HEK293 (cell line): ENCODE measurements at regions not wholly inside any gene's neighbourhood (a gene's known extent, or its start where the extent isn't known, plus 50 kb on each side); places are given as distances from the start of the nearest gene placed in this dataset.
"Not testable (repeated sequence)": the region's sequence is repeated elsewhere in the genome, so short reads cannot be mapped to it uniquely, and the experiment has no call there.

Source experiments
- ATF2 ChIP-seq: fragments of 450-650 bp; formaldehyde crosslinking; IDR thresholded peaks from 2 replicates; pipeline ENCODE4 v1.5.1; 2016; ENCODE audit warnings: missing biosample characterization, missing genetic modification characterization, low read depth
- CTCF ChIP-seq: fragments of 450-650 bp; formaldehyde crosslinking; IDR thresholded peaks from 2 replicates; pipeline ENCODE4 v1.5.1; 2016; ENCODE audit warnings: missing biosample characterization, missing genetic modification characterization
- HOXA7 ChIP-seq: sonication (generic); formaldehyde crosslinking; IDR thresholded peaks from 2 replicates; pipeline ENCODE4 v1.8.1; 2022; ENCODE audit warnings: missing genetic modification reagents, borderline replicate concordance
- REST ChIP-seq: fragments of 450-650 bp; formaldehyde crosslinking; IDR thresholded peaks from 2 replicates; pipeline ENCODE4 v1.5.1; 2016; ENCODE audit warnings: missing biosample characterization, missing genetic modification characterization
- ZBTB20 ChIP-seq: fragments of 450-650 bp; formaldehyde crosslinking; IDR thresholded peaks from 2 replicates; pipeline ENCODE4 v1.5.1; 2016; ENCODE audit warnings: missing biosample characterization, missing genetic modification characterization
- ZNF423 ChIP-seq: fragments of 450-650 bp; formaldehyde crosslinking; IDR thresholded peaks from 2 replicates; pipeline ENCODE4 v1.5.1; 2016; ENCODE audit warnings: missing biosample characterization, missing genetic modification characterization
- ZNF501 ChIP-seq: fragments of 450-650 bp; formaldehyde crosslinking; IDR thresholded peaks from 2 replicates; pipeline ENCODE4 v1.5.1; 2016; ENCODE audit warnings: missing biosample characterization, missing genetic modification characterization
- ZNF837 ChIP-seq: fragments of 450-650 bp; formaldehyde crosslinking; IDR thresholded peaks from 2 replicates; pipeline ENCODE4 v1.5.1; 2016; ENCODE audit warnings: missing biosample characterization, missing genetic modification characterization

- TF ChIP-seq ATF2 (tag by site-specific recombination); CTCF; ZNF837; REST (tag by site-specific recombination); ZNF423 (tag by site-specific recombination); ZNF501; HOXA7 (CRISPR knock-in tag); ZBTB20: not testable (repeated sequence)
These were observed 239.7 kb downstream of the DAD1 start for GRCh38 chr14:22349281-22349680.
